HG03108 (cell line): ENCODE measurements at regions not wholly inside any gene's neighbourhood (a gene's known extent, or its start where the extent isn't known, plus 50 kb on each side); places are given as distances from the start of the nearest gene placed in this dataset.
"Not testable (repeated sequence)": the region's sequence is repeated elsewhere in the genome, so short reads cannot be mapped to it uniquely, and the experiment has no call there.

Experiments used
- ATAC-seq: cut with Tn5 transposase; IDR thresholded peaks from one replicate; pipeline ENCODE4 v1.9.1; 2021; ENCODE audit warnings: moderate library complexity; ENCODE audit not compliant: unreplicated experiment

GRCh38 chr10:30703446-30703845 is 73.9 kb upstream of the LYZL2 start:
- ATAC-seq = not testable (repeated sequence)

GRCh38 chr10:30702860-30703259 is 73.3 kb upstream of the LYZL2 start:
- no peak for ATAC-seq

GRCh38 chr10:30701451-30702173 is 72.1 kb upstream of the LYZL2 start:
- ATAC-seq = peak; percentile 63

- no peak for ATAC-seq
These were observed 68.3 kb upstream of the LYZL2 start for GRCh38 chr10:30697806-30698205.

- ATAC-seq = not testable (repeated sequence)
These were observed 67.7 kb upstream of the LYZL2 start for GRCh38 chr10:30697221-30697620.

- ATAC-seq = not testable (repeated sequence)
These were observed 67.0 kb upstream of the LYZL2 start for GRCh38 chr10:30696416-30697185.

- not testable (repeated sequence) for ATAC-seq
These were observed 66.1 kb upstream of the LYZL2 start for GRCh38 chr10:30695481-30696236.

GRCh38 chr10:30694518-30695228 is 65.1 kb upstream of the LYZL2 start:
- ATAC-seq = no peak

- no peak for ATAC-seq
These were observed 62.1 kb upstream of the LYZL2 start for GRCh38 chr10:30691639-30692015.

- ATAC-seq = not testable (repeated sequence)
These were observed 61.5 kb upstream of the LYZL2 start for GRCh38 chr10:30690948-30691638.

- no peak for ATAC-seq
These were observed 58.9 kb upstream of the LYZL2 start for GRCh38 chr10:30688456-30688855.

- peak; percentile 54 for ATAC-seq
These were observed 58.2 kb upstream of the LYZL2 start for GRCh38 chr10:30687698-30688213.

GRCh38 chr10:30686708-30687107 is 57.2 kb upstream of the LYZL2 start:
- ATAC-seq = no peak

- ATAC-seq = no peak
These were observed 53.9 kb upstream of the LYZL2 start for GRCh38 chr10:30683496-30683895.

- ATAC-seq = not testable (repeated sequence)
These were observed 53.0 kb upstream of the LYZL2 start for GRCh38 chr10:30682377-30683199.

- ATAC-seq = no peak
These were observed 51.4 kb upstream of the LYZL2 start for GRCh38 chr10:30680908-30681307.
